ENCODE measurements at regions not wholly inside any gene's neighbourhood (a gene's known extent, or its start where the extent isn't known, plus 50 kb on each side); places are given as distances from the start of the nearest gene placed in this dataset.
"Not testable (repeated sequence)": the region's sequence is repeated elsewhere in the genome, so short reads cannot be mapped to it uniquely, and the experiment has no call there.

DNA sequence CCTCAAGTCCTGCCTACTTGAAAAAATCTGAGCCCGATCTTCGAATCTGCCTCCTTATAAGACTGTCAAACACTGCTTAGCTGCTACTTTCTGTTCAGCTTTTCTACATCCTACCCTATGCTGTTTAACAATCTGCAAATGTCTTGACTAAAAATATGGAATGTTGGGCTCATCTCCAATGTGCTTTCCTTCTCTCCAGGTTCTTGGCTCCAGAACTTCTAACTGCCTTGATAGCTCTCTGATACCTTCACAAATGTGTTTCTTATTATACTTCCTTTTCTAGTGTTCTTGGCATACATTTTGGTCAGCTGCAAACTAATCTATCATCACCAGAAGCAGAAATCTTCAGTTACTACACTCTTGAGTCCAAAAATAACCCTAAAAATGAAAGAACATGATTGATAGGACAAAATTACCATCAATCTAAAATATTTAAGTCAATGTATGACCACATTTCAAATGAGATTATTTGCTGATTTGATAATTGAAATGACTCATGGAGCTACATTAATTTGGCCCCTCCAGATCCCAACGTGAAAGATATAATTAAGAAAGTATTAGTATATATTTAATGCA, 372.3 kb upstream of the MON1B start:
- DNase-seq = peak; percentile 49

DNA sequence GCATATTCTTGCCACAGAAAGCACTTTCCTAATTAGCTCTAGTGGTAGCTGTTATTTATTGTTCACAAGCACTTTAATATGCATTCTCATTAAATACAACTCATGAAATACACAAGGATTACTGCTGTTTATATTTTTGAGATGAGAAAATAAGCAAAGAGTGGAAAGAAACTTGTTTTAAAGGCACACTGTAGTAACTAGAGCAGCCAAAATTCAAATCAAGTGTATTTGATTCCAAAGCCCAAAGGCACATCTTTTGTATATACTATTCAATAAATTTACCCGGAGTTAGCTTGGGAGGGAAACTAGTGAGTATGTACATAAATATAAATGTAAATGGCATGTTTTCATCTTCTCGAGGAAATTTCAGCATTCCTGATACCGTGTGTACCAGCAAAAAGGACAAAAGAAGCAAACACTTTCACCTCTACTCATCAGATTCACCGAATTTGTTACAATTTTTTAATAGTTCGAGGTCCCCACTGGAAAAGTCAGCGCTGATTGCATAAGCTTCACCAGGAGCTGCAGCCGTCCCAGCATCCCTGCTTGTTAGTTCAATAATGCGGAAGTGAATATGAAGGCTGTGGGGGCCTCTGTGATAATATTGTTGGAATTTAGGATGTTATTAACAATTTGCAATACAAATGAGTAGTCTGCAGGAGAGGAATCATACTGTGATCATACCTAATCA, 371.6 kb upstream of the MON1B start:
- DNase-seq = no peak

DNA sequence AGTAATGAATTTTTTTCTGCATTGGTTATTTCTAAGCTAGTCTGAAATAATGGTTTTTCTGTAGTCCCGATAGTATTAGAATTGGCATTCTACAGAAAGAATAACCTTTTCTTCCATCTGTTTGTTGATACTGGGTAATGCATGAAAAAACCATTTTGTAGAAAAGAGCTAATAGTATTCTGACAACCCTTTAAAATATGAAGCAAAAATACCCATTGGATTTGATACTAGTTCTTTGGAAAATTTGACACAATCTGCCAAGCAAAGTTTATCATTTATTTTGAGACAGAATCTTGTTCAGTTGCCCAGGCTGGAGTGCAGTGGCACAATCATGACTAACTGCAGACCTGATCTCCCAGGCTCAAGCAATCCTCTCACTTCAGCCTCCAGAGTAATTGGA, 366.8 kb upstream of the MON1B start:
- no peak for DNase-seq

DNA sequence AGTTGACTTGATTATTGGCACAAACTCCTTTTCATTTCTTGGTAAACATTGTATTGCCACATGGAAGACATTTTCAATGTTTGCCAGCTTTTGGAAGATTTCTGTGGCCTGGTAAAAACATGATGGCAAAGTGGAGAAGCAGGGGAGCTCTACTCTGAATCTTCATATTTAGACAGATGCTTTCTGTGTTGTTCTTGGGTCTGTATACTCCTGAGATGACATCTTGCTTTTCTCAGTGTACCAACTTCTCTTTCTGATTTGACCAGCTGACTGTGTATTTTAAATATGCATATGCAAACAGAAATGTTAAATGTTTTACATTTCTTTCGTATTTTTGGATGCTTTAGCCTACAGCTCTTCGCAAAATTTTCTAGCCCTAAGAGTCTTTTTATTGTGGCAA, 366.2 kb upstream of the MON1B start:
- DNase-seq = no peak

DNA sequence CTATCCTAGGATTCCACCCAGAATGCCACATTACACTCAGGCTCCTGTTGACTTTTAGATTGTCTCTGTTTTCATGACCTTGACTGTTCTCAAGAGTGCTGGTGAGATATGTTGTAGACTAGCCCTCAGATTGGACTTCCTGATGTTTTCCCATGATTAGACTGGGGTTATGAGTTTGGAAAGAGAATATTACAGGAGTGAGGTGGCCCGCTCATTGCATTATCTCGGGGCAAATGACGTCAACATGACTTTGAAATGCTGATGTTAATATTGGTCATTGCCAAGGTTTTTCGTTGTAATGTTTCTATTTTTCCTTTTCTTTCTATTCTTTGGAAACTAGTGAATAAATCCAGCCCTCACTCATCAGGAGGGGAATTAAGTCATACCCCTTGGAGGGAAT, 355.7 kb upstream of the MON1B start:
- no peak for DNase-seq

DNA sequence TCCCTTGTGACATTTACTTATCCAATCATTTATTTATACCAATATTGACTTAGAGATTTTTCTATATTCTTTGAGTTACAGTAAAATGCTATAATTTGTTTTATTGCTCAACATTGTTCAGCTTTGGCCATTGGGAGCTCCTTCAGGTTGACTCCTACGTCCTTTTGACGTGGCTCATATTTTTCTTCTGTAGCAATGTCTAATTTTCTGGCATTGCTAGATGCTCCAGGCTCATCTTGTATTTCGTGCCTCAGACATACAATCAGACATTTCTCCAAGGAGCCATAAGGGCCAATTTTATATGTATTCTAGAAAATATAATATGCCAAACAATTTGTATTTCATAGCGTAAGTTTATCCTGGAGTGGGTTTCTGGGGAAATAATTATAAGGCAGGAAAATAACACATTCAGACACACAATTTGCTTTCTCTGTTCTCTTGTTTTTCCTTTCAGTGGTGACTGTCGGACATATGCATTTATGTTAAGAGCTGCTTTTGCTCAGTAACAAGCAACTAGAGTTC, 355.1 kb upstream of the MON1B start:
- DNase-seq = no peak

DNA sequence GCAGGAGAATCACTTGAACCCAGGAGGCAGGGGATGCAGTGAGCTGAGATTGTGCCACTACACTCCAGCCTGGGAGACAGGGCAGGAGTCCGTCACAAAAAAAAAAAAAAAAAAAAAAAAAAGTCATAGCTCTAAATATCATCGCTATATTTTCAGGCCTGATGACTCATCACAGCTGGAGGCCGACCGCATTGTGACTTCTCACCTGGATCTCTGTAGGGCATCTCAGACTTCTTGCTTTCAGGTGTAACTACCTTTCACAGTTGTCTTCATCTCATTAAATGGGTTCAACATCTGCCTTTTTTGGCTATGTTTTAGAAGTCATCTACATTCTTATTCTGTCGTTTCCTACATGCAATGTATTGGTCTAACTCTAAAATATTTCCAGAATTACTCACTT, 353.1 kb upstream of the MON1B start:
- DNase-seq = no peak

DNA sequence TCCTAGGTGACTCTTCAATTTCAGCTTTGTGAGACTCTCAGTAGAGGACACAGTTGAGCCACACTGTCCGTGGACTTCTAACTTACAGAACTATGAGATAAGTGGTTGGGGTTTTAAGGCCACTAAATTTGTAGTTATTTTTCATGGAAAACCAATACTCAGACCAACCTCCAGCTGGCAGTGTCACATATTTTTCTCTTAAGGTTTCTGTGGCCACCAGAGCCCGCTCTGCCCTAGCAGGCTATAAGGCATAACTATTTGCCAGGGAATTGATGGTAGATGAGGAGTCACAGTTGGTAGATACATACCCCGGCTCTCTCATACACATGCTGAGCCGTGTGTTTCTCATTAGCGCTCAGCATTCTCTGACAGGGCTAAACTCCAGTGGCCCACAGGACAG, 336.8 kb upstream of the MON1B start:
- DNase-seq = peak; percentile 38

DNA sequence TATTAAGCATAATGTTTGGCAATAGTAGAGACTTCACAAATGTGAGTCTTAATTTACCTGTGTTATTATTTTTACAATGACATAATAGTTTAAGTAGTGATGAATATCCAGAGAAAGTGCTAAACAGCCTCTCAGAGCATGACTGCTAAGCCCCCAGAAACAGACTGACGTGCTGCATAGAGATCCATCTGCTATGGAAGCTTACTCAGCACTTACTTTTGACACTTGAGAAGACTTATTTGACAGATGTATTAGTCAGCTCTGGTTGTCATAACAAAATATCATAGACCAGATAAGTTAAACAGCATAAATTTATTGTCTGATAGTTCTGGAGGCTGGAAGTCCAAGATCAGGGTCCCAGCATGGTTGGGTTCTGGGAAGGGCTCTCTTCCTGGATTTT, 334.9 kb upstream of the MON1B start:
- DNase-seq = no peak

DNA sequence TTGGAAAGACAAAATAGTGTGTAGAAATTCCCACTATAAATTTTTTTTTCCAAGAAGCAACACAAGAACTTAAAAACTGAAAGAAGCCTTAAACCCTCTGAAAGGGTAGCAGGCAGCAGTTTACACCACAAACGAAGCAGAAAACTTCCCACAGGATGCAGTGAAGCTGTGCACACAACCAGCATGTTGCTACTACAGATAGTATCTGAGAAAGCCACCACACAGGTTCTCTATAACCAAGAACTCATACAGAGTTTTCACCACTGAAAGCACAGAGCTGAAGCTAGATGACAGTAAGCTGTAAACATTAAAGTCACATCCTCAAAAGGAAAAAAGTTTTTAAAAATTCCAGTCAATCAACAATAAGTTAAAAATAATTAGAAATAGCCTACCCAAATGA, 333.6 kb upstream of the MON1B start:
- DNase-seq = no peak

DNA sequence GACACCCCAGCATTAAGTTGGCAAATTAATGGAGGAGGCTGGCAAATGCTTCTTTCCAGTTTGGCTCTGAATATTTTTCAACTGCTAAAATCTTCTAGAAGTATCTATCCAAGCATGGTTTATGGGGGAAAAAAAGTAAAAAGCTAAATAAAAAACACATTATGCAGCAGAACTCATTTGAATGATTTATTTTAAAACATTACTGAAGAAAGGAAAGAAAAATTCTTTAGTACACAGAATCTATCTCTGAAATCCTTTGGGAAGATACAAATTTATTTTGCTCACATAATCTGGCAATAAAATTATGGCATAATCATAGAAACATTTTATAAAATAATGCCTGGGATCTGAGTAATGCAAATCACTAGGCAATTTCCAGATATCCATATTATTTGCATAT, 328.1 kb upstream of the MON1B start:
- no peak for DNase-seq

DNA sequence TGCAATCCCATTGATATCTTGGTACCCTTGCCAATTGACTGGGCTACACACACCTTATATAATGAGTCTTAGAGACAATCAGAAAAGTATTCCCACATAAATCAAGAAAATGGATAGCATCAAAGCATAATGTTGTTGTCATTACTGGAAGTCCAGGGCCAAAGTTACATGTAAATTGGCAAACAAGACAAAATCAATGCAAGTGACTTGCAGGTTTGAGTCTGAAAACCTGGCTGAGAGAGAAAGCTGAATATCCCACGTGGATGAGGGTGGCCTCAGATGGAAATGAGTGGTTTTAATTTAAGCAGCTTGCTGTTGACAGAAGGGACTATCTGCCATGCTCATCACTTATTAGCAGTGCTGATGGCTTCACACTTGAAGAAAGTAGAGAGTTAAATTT, 324.0 kb upstream of the MON1B start:
- no peak for DNase-seq

DNA sequence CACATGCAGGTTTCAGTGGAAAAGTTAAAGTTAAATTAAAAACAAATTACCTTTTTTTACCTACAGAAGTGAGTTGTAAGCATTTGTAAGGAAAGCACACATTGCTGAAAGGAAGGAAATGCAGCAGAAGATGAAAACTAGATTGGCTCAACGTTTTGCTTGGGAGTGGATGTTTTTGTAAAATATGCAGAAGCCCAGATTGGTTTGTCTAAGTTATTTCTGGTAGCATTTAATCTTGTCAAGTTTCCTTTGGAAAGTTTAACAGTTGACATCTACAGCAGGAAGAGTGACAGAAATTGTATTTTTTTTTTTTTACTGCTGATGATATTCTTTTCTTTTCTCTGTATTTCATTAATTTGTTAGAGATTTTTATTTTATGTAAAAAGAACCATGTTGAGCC, 315.1 kb upstream of the MON1B start:
- DNase-seq = no peak

DNA sequence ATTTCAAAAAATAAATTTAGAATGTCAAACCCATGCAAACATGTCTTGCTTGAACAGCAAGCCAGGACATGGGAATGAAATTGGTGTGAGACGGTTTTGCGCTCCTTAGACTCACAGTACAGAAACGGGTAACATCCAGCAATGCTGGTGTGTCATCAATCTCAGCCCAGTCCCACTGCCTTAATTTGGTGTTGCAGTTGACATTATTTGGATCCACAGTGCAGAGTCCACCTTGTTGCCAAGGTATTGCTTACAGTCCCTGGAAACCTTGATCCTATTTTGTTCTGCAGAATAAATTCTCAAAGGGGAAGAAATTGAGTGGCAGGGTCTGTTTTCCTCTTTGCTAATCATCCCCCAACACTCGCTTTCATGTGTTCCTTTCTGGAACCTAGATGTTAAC, 311.6 kb upstream of the MON1B start:
- no peak for DNase-seq

DNA sequence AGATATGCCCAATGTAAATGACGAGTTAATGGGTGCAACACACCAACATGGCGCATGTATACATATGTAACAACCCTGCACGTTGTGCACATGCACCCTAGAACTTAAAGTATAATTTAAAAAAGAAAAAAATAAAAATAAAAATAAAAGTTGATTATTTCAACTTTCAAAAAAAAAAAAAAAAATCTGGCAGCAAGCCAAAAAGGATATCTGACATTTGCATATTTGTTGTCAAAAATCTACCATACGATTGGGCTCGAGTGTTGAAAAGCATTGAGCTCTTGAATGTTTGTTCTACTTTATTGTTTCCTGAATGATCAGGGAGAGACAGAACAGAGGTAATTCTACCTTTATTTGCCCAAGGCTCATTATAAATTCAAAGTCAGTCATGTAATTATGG, 310.5 kb upstream of the MON1B start:
- DNase-seq = not testable (repeated sequence)

DNA sequence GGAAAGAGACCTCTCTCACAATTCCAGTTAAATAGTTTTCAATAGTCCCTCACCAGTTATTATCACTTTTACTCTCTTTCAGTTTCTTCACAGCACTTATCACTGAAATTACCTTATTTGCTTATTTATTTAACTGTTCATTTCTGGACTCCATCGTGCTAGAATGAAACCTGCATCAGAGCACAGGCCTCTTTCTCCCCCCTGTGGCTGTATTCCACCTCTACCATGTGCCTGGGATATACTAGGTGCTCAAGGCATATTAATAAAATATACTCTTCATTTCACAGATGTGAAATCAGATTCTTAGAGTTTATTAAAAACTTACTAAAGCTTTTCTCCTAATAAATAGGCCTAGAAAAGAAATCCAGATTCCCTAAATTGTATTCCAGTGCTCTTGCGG, 308.9 kb upstream of the MON1B start:
- peak; percentile 25 for DNase-seq

DNA sequence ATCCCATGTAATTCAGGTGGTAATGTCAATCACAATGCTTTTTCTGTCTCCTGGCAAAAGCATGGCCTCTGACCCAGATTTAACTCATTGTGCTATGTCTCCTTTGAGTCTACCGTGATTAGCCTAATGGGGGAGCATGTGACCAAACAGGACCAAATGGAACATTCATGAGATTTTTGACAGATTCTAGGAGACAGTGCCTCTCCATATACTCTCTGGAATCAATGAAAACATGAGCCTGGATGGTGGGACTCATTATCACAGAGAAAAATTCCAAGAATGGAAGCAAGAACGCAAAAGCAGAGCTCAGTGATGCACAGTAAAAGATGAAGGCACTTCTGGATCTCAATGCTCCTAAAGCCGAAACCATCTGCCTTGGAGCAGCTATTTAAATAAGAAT, 307.9 kb upstream of the MON1B start:
- no peak for DNase-seq

DNA sequence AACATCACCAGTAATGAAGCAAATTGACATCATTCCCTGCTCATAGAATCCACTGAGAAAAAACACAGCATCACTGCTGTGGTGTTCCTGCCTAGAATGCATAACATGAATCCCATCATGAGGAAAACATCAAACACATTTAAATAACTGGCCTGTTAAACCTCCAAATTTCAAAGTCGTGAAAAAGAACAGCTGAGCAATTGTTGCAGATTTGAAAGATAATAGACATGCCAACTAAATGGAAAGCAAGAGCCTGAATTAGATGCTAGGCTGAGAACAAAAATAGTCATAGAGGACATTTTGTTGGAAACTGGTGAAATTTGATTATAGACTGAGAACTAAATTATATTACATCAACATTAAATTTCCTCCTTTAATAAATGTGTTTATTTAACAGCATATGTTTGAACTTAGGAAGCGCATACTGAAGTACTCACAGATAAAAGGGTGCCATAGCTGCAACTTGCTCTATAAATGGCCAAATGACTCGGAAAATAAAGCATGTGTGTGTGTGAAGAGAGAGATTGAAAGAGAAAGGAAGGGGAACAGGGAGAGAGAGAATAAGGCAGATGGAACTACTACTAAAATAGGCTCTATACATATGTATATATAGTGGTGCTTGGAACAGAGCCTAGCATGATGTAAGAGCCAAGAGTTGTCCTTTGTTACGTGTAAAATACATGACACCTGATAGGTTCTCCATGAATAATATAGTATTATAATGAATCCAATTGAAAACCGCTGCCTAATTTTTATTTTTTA, 305.0 kb upstream of the MON1B start:
- DNase-seq = no peak

DNA sequence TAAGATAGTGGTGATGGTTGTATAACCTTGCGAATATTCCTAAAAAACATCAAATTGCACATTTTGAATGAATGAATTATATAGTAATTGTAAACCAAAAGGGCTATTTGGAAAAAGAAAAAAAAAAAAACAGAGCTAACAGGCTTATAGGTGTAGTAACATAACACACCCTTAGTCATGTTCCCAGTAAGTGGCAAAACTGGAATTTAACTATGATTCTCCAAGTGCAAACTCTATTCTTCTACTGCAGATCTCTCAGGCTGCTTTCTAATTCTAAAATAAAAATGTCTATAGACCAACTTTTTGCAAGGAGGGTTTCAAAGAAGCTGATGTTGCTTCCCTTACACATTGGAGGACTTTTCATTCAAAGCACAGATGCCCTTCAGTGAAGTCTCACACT, 293.2 kb upstream of the MON1B start:
- no peak for DNase-seq

DNA sequence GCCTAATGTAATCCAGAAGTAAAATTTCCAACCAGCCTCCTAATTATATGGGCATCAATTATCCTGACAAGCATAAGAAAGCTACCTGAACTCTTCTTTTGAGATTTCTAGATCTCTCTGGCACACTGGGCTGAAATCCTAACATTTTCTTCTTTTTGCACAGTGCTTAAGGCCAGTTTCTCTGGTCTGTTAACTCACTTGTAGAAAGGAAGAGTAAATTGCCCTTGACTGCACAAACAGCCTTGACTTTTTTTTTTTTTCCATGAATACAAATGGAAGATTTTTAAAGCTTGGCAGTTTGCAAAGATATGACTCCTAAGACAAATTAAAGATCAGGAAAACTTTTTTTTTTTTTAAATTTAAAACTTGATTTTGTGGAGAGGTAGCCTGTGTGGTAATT, 291.2 kb upstream of the MON1B start:
- DNase-seq = no peak

DNA sequence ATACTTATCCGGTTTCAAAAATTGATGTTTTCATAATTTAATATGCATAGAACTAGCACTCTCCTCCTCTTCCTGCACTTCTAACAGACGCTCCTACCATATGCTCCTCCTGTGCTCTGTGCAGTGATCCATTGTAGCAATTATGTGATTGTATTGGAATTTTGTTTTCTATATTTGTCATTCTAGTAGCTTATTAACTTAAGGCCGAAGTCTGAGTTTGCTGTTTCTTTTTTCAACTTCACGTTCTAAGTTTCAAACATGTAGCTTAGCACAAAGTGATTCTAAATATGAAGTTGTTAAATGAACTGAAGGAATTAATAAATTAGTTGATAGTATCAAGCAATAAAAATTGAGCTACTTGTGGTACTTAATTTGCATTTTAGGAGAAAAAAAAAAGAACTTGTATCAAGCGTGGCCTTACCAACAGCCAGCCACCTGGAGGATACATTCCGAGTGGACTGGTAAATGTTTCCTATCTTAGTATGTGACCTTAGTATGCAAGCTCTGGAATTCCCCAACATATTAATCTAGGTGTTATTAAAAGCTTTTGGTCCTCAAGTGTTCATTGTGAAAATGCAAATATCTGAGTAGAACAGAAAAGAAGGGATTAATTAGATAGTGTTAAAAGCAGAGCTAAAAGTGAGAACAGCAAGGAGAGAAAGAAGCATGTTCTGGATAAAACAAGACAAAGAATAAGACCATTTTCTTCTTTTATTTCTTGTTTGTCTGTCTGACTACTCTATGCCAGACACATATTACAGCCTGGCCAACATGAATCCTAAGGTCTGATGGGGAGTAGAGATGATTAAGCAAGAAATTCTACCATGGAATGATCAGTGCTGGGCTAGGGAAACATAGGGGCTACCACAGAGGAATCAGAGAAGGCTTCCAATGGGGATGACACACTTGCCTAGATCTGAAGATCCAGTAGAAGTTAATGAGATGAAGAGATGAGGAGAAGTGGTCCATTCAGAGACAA, 290.4 kb upstream of the MON1B start:
- no peak for DNase-seq

DNA sequence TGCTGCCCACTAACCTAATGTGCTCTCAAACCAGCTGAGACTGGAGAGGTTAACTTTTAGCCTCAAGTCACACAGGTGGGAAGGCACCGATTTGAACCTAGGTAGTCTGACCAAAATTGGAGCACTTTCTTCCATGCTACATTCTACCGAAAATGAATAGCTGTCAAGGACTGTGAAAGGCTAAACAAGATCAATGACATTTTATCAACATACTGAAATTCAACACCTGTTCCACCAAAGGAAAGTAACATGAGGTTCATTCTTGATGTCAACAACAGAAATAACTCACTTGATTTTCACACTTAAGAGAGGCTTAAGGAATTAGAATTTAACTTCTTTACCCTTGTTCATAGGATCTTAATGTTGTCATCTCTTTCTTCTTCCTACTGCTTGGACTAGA, 284.4 kb upstream of the MON1B start:
- DNase-seq = no peak

DNA sequence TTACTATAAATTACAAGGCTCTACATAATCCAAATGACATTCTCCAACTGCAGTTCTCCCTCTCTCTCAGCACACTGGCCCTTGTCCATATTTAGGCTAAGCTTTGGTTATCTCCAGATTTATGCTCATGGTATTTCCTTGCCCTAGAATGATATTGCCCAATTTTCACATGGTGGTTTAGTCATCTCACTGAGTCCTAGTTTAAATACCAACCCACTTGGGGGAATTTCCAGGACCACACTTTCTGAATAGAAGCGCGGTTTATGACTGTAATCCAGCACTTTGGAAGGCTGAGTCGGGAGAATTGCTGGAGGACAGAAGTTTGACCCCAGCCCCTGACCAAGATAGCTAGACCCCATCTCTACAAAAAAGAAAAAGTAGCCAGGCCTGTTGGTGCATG, 280.1 kb upstream of the MON1B start:
- peak; percentile 1 for DNase-seq

Measured in OCI-M1 (cell line).